Motor neuron (in vitro differentiated cells): ENCODE measurements at regions not wholly inside any gene's neighbourhood (a gene's known extent, or its start where the extent isn't known, plus 50 kb on each side); places are given as distances from the start of the nearest gene placed in this dataset.

Experiments
- ATAC-seq, 8 experiments: fragments of 200-7000 bp; cut with Tn5 transposase; replicated peaks in 6 of 8; 2 replicates each; pipeline ENCODE4 v1.8.0; 2021; ENCODE audit warnings: mild to moderate bottlenecking in 8 of 8, moderate library complexity in 8 of 8
- H3K27ac ChIP-seq, 2 donors: fragments of 250-450 bp; sonication (Bioruptor Pico); 2 replicates each; pipeline ENCODE4 v1.9.0; 2021; ENCODE audit warnings: antibody characterized with exemption in 2 of 2, mild to moderate bottlenecking in 2 of 2, moderate library complexity in 1 of 2
- H3K4me1 ChIP-seq, 2 donors: fragments of 250-450 bp; sonication (Bioruptor Pico); replicated peaks in 1 of 2; 2 replicates each; pipeline ENCODE4 v1.6.1; 2021; ENCODE audit warnings: antibody characterized with exemption in 2 of 2, mild to moderate bottlenecking in 2 of 2, moderate library complexity in 1 of 2
- H3K4me3 ChIP-seq, 5 donors: fragments of 250-450 bp; sonication (Bioruptor Pico); 2 replicates each; pipeline ENCODE4 v1.9.0; 2021; ENCODE audit warnings: antibody characterized with exemption in 5 of 5, mild to moderate bottlenecking in 5 of 5, moderate library complexity in 4 of 5
- WGBS, 10 experiments: fragments of 450-650 bp; shearing (Covaris generic); methylation state at CpG; one replicate each; pipeline ENCODE4 v1.0.0; 2022; 5-methylcytosine and 5-hydroxymethylcytosine counted together
- in situ Hi-C, 9 experiments: fragments of 400-800 bp; cut with MboI; loops; one replicate each; pipeline ENCODE4 v1.15.0; 2021; ENCODE audit warnings: low sequenced_read_pairs in 9 of 9, low pct_unique_long_range_greater_than_20kb in 2 of 9; ENCODE audit not compliant: unreplicated experiment in 9 of 9

DNA sequence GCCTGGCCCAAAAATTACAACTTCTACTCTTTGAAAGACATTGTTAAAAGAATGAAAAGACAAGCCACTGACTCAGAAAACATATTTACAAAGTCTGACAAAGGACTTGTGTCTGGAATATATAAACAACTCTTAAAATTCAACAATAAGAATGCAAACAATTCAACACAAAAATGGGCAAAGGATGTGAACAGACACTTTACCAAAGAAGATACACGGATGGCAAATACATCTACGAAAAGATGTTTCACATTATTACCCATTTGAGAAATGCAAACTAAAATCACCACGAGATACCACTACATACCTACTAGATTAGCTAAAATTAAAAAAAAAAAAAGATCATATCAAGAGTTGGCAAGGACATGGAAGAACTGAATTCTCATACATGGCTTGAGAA is 80.8 kb upstream of the METRNL start:
- H3K4me3 ChIP-seq: no peak overlapping the region
- ATAC-seq: no peak
- 66 to 94% (median 90%) methylated on average over 2 to 3 of the region's 3 CpGs; no CpG with 5 or more reads in 1 of the 10 experiments for WGBS, 10 experiments
- H3K4me1 ChIP-seq: no peaks in the 10 kb centered on the region
- in situ Hi-C loops: no loop called here
- no peak overlapping the region for H3K27ac ChIP-seq

DNA sequence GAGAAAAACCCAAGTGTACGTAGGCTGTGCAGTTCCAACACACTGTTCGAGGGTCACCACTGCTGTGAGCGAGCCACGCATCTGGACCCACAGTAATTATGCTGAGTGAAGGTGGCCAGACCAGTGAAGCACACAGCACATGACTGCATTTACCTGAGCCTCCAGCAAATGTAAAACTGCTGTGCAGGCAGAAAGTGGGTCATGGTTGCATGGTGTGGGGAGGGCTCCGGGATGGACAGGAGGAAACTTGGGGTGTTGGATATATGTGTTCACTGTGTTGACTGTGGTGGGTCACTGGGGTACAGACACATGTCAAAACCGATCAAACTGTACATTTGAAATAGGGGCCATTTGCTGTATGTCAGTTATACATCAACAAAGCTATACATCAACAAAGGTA is 78.7 kb upstream of the METRNL start:
- in situ Hi-C loops: no loop called here
- no peak overlapping the region for H3K27ac ChIP-seq
- H3K4me3 ChIP-seq: no peak overlapping the region
- ATAC-seq: no peak
- H3K4me1 ChIP-seq: no peaks in the 10 kb centered on the region
- 30 to 100% (median 76%) methylated on average over 1 to 6 of the region's 6 CpGs; no CpG with 5 or more reads in 1 of the 10 experiments for WGBS, 10 experiments

DNA sequence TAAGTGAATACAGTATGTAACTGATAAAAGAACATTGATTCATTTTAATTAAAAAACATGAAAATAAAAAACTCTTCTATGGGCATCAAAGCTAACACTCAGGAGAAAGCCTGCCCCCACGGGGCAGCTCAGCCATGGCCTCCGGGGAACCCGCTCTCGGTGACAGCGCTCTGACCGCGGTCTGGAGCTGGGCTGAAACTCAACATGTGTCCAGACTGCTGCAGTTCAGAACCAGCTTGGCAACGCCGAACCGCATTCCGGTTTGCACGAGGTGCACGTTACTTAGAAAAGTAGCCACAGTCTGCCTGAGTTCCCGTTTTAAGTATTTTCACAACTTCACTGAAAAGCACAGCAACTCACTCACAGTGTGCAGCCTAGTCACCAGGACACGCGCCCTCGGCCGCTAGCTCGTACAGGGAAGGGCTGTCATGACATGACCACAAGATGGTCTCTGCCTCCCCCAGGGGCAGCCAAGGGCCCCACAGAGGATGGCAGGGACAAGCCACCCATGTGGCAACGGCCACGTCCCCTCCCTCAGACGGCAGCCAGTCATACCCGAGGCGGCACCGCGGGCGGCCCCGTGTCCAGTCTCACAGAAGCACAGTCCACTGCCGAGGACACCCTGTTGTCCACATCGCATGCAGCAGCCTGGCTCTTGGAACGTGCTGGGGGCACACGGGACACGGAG is 77.1 kb upstream of the METRNL start:
- in situ Hi-C loops: no loop called here
- H3K27ac ChIP-seq: no peak overlapping the region
- H3K4me3 ChIP-seq: no peak overlapping the region
- WGBS, 10 experiments: 95 to 100% (median 96%) methylated on average over 5 to 13 of the region's 33 CpGs; no CpG with 5 or more reads in 4 of the 10 experiments
- ATAC-seq: no peak
- no peaks in the 10 kb centered on the region for H3K4me1 ChIP-seq

DNA sequence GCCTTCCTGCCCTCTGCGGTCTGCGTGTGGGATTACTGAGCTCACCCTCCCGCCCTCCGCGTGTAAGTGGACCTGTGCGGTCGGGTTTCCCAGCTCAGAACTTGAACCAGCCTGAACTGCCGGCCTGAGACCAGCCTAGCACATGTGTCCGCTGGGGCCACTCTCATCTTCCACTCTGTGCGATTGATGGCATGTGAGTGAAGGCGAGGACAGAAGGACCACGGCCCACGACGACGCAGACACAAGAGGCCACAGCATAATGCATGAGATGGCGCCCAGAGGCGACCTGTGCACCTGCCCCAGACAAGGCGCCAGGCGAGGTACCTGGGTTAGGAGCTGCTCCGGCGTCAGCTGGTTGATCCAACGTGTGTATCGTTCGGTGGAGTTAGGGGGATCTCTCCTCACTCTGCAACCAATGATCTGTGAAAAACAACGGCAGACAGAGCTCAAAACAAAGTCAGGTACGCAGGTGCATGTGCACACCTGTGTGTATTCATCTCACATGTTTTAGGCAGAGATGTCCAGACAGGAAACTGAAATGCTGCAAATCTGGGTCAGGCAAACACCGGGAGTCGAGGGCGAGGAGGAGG is 74.5 kb upstream of the METRNL start:
- in situ Hi-C loops: no loop called here
- no peaks in the 10 kb centered on the region for H3K4me1 ChIP-seq
- no peak overlapping the region for H3K27ac ChIP-seq
- ATAC-seq: no peak
- 83 to 100% (median 94%) methylated on average over 2 to 12 of the region's 29 CpGs; no CpG with 5 or more reads in 3 of the 10 experiments for WGBS, 10 experiments
- H3K4me3 ChIP-seq: no peak overlapping the region

DNA sequence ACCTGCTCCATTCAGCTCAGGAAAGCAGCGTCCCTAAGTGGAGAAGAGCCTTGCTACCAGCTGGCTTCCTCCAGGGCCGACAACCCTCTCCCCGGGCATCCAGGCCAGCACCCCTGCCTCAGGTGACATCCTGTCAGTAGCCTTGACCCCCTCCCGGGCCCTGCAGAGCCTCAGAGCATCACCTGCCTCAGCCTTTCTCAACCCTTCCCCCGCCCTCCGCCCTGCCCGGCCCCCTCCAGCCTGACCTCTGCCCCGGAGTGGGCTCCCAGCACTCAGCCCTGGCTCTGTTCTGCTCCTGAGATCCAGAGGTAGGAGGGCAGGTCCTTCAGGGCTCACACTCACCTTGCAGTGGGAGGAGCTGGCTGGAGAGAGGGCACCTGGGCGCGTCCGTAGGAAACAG is 73.8 kb upstream of the METRNL start:
- H3K4me1 ChIP-seq: peaks cover 0 to 5% of the 10 kb centered on the region in 2 donors
- no CpG with 5 or more reads among the region's 11 CpGs for WGBS, 10 experiments

DNA sequence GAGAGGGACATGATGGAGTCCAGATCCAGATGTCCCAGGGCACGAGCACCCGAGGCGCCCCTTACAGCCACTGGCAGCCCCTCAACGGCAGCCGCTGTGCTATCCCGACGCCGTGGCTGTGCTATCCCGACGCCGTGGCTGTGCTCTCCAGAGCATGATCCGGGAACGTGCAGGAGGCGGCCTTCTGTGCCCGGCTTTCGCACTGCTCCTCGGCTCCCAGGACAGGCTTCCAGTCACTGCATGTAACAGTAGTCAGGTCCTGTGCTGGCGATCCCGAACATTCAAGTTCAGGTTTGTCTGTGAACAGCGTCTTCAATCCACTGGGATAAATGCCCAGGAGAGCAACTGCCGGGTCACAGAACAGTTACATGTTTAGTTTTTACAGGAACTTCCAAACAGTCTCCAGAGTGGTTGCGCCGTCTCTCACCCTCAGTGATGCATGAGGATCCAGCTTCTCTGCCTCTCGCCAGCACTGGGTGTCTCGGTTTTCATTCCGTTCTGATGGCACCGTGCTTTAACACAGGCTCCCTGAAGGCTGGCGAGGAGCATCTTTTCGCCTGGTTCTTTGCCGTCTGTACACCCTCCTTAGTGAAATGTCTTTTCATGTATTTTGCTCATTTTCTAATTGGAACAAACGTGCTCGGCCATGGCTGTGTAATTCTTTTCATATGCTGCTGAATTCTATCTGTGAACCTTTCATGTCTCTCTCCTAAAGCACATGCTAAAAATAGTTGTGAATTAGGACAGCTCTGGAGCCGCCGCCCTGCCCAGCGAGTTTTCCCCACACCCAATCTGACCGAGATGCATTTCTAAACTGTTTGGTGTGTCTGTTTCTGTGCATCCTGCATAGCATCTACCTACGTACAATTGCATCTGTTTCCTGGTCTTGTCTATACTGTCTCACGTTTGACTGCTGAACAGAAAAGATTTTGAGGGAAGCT is 72.6 kb upstream of the METRNL start:
- H3K4me3 ChIP-seq: no peak overlapping the region
- in situ Hi-C loops: no loop called here
- peak in 3 of 8 experiments; percentile 92 to 100 (median 96) for ATAC-seq
- H3K4me1 ChIP-seq: peaks cover 0 to 5% of the 10 kb centered on the region in 2 donors
- H3K27ac ChIP-seq: no peak overlapping the region
- 9 to 95% (median 85%) methylated on average over 3 to 16 of the region's 38 CpGs; no CpG with 5 or more reads in 1 of the 10 experiments for WGBS, 10 experiments

More for the DNA sequence above, 73.8 kb upstream of the METRNL start:
- H3K4me3 ChIP-seq: no peak overlapping the region
- no peak for ATAC-seq
- in situ Hi-C loops: no loop called here
- H3K27ac ChIP-seq: no peak overlapping the region

DNA sequence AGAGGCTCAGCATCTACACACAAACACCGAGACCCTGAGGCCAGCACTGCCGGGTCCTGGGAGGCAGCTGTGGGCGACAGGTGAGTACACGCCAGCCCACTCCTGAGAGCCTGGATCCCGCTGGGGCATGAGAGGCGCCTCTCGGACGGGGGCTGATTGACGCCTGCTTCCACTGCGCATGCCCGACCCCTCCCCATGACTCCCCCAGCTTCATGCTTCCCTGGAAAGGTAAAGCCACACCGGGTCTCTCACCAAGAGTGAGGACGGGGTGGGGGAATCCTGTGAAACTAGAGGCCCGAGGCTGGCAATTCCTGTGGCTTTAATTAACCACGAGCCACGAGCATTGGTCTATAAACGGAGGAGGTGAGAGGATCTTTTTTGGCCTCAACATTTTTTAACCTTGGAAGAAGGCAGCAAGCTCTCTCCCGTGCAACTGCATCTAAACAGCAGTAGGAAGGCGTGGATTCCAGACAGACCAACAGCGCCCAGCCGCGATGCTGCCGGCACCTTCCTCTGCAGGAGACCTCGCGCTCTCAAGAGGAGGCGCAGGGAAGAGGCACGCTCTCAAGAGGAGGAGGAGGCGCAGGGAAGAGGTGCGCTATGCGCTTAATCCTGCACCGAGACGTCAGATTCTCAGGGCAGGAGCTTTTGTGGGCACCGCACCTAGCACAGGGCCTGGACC is 71.8 kb upstream of the METRNL start:
- H3K4me3 ChIP-seq: no peak overlapping the region
- 70 to 100% (median 92%) methylated on average over 1 to 22 of the region's 33 CpGs; no CpG with 5 or more reads in 5 of the 10 experiments for WGBS, 10 experiments
- no peak overlapping the region for H3K27ac ChIP-seq
- no peak for ATAC-seq
- peaks cover 0 to 9% of the 10 kb centered on the region in 2 donors for H3K4me1 ChIP-seq
- in situ Hi-C loops: no loop called here

DNA sequence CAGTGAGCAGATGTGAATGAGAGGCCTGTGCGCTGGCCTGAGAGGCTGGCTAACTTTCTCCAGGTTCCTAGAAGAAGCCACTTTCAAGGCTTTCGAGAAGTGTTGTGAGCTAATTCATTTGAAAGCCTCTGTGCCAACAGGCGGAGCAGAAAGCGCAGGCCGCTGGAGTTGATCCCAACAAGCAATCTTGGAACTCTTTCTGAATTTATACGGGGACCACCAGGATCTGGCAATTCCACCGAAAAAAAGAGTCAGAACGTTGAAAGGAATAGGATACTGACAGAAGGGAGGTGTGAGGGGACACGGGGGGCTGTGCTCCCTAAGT is 71.3 kb upstream of the METRNL start:
- Histone ChIP-seq H3K4me1 (peaks cover 0 to 13% of the 10 kb centered on the region in 2 donors), H3K4me3 (no peak overlapping the region), H3K27ac (no peak overlapping the region)
- 60 to 100% (median 95%) methylated on average over 1 to 2 of the region's 9 CpGs; no CpG with 5 or more reads in 6 of the 10 experiments for WGBS, 10 experiments
- in situ Hi-C loops: no loop called here
- no peak for ATAC-seq

DNA sequence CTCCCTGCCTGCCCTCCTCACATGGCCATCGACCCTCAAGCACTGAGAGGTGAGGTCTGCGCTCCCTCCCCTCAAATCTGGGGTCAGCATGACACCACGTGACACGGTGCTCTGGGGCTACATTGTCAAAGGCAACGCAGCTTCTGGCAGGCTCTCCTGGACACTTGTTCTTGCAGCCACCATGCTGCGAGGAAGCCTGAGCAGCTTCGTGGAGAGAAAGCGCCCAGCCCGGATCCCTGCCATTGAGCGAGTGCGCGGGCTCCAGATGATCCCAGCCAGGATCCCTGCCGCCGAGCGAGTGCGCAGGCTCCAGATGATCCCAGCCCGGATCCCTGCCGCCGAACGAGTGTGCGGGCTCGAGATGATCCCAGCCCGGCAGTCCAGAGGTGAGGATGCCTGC is 70.9 kb upstream of the METRNL start:
- in situ Hi-C loops: no loop called here
- no peak overlapping the region for H3K27ac ChIP-seq
- peaks cover 0 to 13% of the 10 kb centered on the region in 2 donors for H3K4me1 ChIP-seq
- WGBS, 10 experiments: 67 to 93% (median 91%) methylated on average over 1 to 6 of the region's 23 CpGs; no CpG with 5 or more reads in 5 of the 10 experiments
- H3K4me3 ChIP-seq: no peak overlapping the region
- no peak for ATAC-seq

DNA sequence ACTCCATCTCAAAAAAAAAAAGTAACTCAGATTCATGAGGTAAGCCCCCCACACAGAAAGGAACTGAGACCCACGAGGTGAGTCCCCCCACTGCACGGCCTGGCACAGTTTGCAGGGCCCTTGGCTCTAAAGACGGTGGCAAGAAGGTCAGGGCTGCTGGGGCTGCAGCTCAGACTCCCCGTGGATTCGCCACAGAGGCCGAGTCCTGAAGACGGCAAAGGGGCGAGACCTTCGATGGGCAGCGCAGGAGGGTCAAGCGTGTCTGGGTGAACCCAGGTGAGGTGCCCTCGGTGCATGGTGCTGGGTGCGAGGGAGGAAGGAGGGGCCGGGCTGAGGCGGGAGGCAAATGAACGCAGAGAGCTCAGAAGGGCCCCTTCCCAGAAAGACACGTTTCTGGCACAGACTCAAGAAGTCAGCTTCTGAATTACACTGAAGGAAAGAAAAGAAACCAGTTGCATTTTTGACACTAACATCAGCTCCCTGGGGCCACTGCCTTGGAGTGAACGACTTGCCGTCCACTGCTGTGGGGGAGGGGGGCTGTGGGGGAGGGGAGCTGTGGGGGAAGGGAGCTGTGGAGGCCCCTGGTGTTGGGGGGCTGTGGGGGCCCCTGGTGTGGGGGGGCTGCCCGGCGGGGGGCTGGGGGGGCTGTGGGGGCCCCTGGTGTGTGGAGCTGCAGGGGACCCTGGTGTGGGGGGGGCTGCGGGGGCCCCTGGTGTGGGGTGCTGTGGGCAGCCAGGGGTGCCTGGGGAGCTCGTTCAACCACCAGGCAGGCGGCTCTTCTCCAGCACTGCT is 69.8 kb upstream of the METRNL start:
- H3K27ac ChIP-seq: no peak overlapping the region
- ATAC-seq: no peak
- WGBS, 10 experiments: 84 to 100% (median 91%) methylated on average over 2 to 9 of the region's 24 CpGs; no CpG with 5 or more reads in 6 of the 10 experiments
- peaks cover 0 to 13% of the 10 kb centered on the region in 2 donors for H3K4me1 ChIP-seq
- H3K4me3 ChIP-seq: no peak overlapping the region
- in situ Hi-C loops: no loop called here

DNA sequence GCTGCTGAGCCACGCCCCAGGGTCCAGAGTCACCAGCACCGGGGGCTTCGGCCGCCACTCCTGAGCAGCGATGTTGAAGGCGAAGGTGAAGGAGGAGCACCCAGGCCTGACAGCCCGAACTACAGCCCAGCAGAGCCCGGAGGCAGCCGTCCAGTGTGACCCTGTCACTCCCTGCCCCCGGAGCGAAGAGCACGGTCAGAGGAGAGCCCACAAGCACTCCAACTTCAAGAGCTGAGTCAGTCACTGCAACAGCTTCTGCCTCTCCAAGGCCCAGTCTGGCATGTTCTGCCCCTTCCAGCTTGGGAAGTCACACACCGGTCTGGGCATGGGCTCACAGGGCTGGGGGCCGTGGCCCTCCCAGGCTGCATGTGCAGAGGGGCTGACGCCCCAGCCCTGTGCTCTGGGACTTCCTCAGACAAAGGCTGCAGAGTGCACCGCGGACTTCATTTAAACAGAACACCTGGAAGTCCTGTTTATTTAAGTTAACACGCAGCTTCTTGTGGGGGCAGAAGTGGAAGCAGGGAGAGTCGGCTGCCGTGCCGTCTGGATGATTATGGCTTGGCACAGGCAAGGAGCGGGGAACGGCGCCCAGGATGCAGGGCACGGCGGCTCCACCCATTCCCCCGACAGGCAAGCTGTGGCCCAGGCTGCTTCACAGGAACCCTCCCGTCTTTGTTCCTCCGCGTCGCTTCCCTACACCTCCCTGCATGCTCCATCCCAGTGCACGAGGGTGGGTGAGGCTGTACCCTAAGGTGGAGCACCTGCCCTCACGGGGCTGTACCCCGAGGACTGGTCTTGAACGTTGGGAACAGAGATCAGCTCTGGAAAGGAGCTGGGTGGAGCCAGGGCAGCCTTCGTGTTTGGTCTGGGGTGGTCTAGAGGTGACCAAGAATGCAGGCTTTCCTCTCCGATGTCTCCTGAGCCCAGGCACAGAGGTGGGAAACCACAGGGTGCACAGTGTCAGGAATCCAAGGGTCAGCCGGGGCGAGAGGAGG is 68.9 kb upstream of the METRNL start:
- in situ Hi-C loops: no loop called here
- Histone ChIP-seq H3K4me1 (peaks cover 0 to 13% of the 10 kb centered on the region in 2 donors), H3K27ac (no peak overlapping the region), H3K4me3 (no peak overlapping the region)
- peak in 1 of 8 experiments; percentile 59 for ATAC-seq
- 48 to 100% (median 85%) methylated on average over 2 to 12 of the region's 39 CpGs; no CpG with 5 or more reads in 3 of the 10 experiments for WGBS, 10 experiments
